Fibroblast of lung (primary cell): ENCODE measurements at regions not wholly inside any gene's neighbourhood (a gene's known extent, or its start where the extent isn't known, plus 50 kb on each side); places are given as distances from the start of the nearest gene placed in this dataset.

Experiments
- CTCF ChIP-seq, 2 donors: IDR thresholded peaks in 1 of 2; conservative IDR thresholded peaks in 1 of 2; 1 replicate in 1 of 2; 2 replicates in 1 of 2; pipeline ENCODE4 v1.5.1; 2011 to 2012; ENCODE audit warnings: low read length in 2 of 2, control low read depth in 1 of 2, inconsistent platforms in 1 of 2, low read depth in 1 of 2, mild to moderate bottlenecking in 1 of 2
- EZH2 ChIP-seq: IDR thresholded peaks from 2 replicates; pipeline ENCODE4 v1.5.1; 2012; ENCODE audit warnings: low read length, control low read depth, mild to moderate bottlenecking; ENCODE audit errors: missing control alignments

DNA sequence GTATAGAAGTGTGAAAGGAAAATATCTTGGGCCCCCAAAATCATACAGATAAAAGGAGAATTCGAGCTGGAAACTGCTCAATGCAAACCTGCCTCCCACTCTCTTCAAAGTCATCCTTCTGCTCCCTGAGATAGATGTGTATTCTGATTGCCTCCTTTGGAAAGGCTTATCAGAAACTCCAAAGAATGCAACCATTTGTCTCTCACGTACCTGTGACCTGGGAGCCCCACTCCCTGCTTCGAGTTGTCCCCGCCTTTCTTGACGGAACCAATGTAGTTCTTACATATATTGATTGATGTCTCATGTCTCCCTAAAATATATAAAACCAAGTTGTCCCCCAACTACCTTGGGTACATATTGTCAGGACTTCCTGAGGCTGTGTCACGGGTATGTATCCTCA lies 163.8 kb downstream of the DIRAS2 start:
- no peak for TF ChIP-seq CTCF (conservative IDR thresholded peaks at IDR 0.05 in 1 of 2, IDR thresholded peaks at IDR 0.05 in 1 of 2; ENCODE audit: low read depth in 1 of 2, low read length in 2 of 2)
- no peak for TF ChIP-seq EZH2
